KBM-7 (cell line): ENCODE measurements at regions not wholly inside any gene's neighbourhood (a gene's known extent, or its start where the extent isn't known, plus 50 kb on each side); places are given as distances from the start of the nearest gene placed in this dataset.
"Not testable (repeated sequence)": the region's sequence is repeated elsewhere in the genome, so short reads cannot be mapped to it uniquely, and the experiment has no call there.

Source experiments
- DNase-seq: peaks from one replicate; pipeline ENCODE4 v3.0.0-alpha.2; 2015
- in situ Hi-C: fragments of 300-500 bp; cut with MboI; formaldehyde crosslinking; loops from 2 replicates; pipeline ENCODE4 v1.14.3; 2020; ENCODE audit warnings: low sequenced_read_pairs, low pct_unique_long_range_greater_than_20kb, mixed read lengths

GRCh38 chrX:7420717-7421116 lies 272.8 kb upstream of the PUDP start:
- no peak for DNase-seq
- in situ Hi-C loops = no loop called here

GRCh38 chrX:7414753-7415152 lies 266.8 kb upstream of the PUDP start:
- in situ Hi-C loops = no loop called here
- DNase-seq = no peak

- in situ Hi-C loops = no loop called here
Measured at GRCh38 chrX:7412840-7413239, 264.9 kb upstream of the PUDP start.

GRCh38 chrX:7409866-7410265 lies 261.9 kb upstream of the PUDP start:
- in situ Hi-C loops = no loop called here
- DNase-seq = no peak

More at GRCh38 chrX:7412840-7413239, 264.9 kb upstream of the PUDP start:
- no peak for DNase-seq

GRCh38 chrX:7399373-7399772 lies 251.4 kb upstream of the PUDP start:
- in situ Hi-C loops = no loop called here

GRCh38 chrX:7390441-7390840 lies 242.5 kb upstream of the PUDP start:
- in situ Hi-C loops = no loop called here
- no peak for DNase-seq

More at GRCh38 chrX:7399373-7399772, 251.4 kb upstream of the PUDP start:
- DNase-seq = no peak

GRCh38 chrX:7389576-7389975 lies 241.6 kb upstream of the PUDP start:
- no peak for DNase-seq
- in situ Hi-C loops = no loop called here

GRCh38 chrX:7385131-7385530 lies 237.2 kb upstream of the PUDP start:
- in situ Hi-C loops = no loop called here
- DNase-seq = no peak

- DNase-seq = peak; percentile 54
- in situ Hi-C loops = no loop called here
Measured at GRCh38 chrX:7378406-7378805, 230.5 kb upstream of the PUDP start.

- DNase-seq = no peak
- in situ Hi-C loops = no loop called here
Measured at GRCh38 chrX:7372825-7373525, 225.0 kb upstream of the PUDP start.

GRCh38 chrX:7362111-7362510 lies 214.2 kb upstream of the PUDP start:
- DNase-seq = no peak
- in situ Hi-C loops = no loop called here

GRCh38 chrX:7351926-7352325 lies 204.0 kb upstream of the PUDP start:
- in situ Hi-C loops = no loop called here
- no peak for DNase-seq

GRCh38 chrX:7347465-7347864 lies 199.5 kb upstream of the PUDP start:
- in situ Hi-C loops = no loop called here
- no peak for DNase-seq

- in situ Hi-C loops = no loop called here
- DNase-seq = no peak
Measured at GRCh38 chrX:7346021-7346420, 198.1 kb upstream of the PUDP start.

- DNase-seq = no peak
- in situ Hi-C loops = no loop called here
Measured at GRCh38 chrX:7343181-7343580, 195.2 kb upstream of the PUDP start.

- in situ Hi-C loops, DNase-seq: not testable (repeated sequence)
Measured at GRCh38 chrX:7335816-7336362, 187.9 kb upstream of the PUDP start.

GRCh38 chrX:7334253-7334935 lies 186.4 kb upstream of the PUDP start:
- in situ Hi-C loops = no loop called here
- DNase-seq = no peak

GRCh38 chrX:7330971-7331746 lies 183.2 kb upstream of the PUDP start:
- DNase-seq = no peak
- in situ Hi-C loops = no loop called here

GRCh38 chrX:7330556-7330955 lies 182.6 kb upstream of the PUDP start:
- in situ Hi-C loops = no loop called here
- DNase-seq = no peak

- DNase-seq = no peak
- in situ Hi-C loops = no loop called here
Measured at GRCh38 chrX:7318661-7319060, 170.7 kb upstream of the PUDP start.
